Caco-2 (cell line): ENCODE measurements at regions not wholly inside any gene's neighbourhood (a gene's known extent, or its start where the extent isn't known, plus 50 kb on each side); places are given as distances from the start of the nearest gene placed in this dataset.

Experiments used
- BruUV-seq: library from RNA; stranded (reverse); fragments of 400-500 nt; replicated peaks from 2 replicates; lab custom pipeline; 2021; lab: Mats Ljungman, UMichigan
- CTCF ChIA-PET: fragments of 300-600 bp; sonication (Branson Sonifier 250); formaldehyde crosslinking; loops from one replicate; lab custom pipeline; 2022; ENCODE audit warnings: antibody characterized with exemption; lab: Charles Lee
- POLR2A ChIA-PET: fragments of 300-600 bp; sonication (Branson Sonifier 250); formaldehyde crosslinking; loops from one replicate; lab custom pipeline; 2022; ENCODE audit warnings: antibody characterized with exemption; lab: Charles Lee
- DNase-seq, 2 experiments: peaks; one replicate each; pipeline versions ENCODE4 v3.0.0 to v3.0.0-alpha.2; 2020 to 2022
- H3K27me3 ChIP-seq: replicated peaks from 2 replicates; pipeline ENCODE4 v1.6.0; 2011; ENCODE audit warnings: low read length; ENCODE audit not compliant: control insufficient read depth, insufficient read depth
- H3K36me3 ChIP-seq: 2 replicates; pipeline ENCODE4 v1.5.1; 2011; ENCODE audit warnings: low read length; ENCODE audit not compliant: control insufficient read depth, insufficient read depth
- H3K4me1 ChIP-seq: fragments of 250-450 bp; sonication (Bioruptor Pico); 2 replicates; pipeline ENCODE4 v1.5.1; 2020; ENCODE audit warnings: mild to moderate bottlenecking
- H3K4me3 ChIP-seq: 2 replicates; pipeline ENCODE4 v1.5.1; 2011; ENCODE audit warnings: low read depth, mild to moderate bottlenecking, control low read depth, low read length
- H3K9me3 ChIP-seq: fragments of 250-450 bp; sonication (Bioruptor Pico); 2 replicates; pipeline ENCODE4 v1.5.1; 2020; ENCODE audit warnings: mild to moderate bottlenecking, moderate library complexity
- H3K27ac Mint-ChIP-seq: one replicate; pipeline ENCODE4 v1.8.0; 2022; ENCODE audit warnings: mixed read lengths; ENCODE audit not compliant: unreplicated experiment
- H3K27me3 Mint-ChIP-seq: one replicate; pipeline ENCODE4 v1.8.0; 2022; ENCODE audit warnings: mixed read lengths; ENCODE audit not compliant: insufficient read depth, unreplicated experiment
- H3K36me3 Mint-ChIP-seq: one replicate; pipeline ENCODE4 v1.8.0; 2022; ENCODE audit warnings: mild to moderate bottlenecking, mixed read lengths; ENCODE audit not compliant: insufficient read depth, unreplicated experiment
- H3K4me1 Mint-ChIP-seq: one replicate; pipeline ENCODE4 v1.8.0; 2022; ENCODE audit warnings: low read depth, mixed read lengths; ENCODE audit not compliant: unreplicated experiment
- H3K4me3 Mint-ChIP-seq: one replicate; pipeline ENCODE4 v1.8.0; 2022; ENCODE audit warnings: mild to moderate bottlenecking, moderate library complexity, mixed read lengths; ENCODE audit not compliant: unreplicated experiment
- H3K9me3 Mint-ChIP-seq: one replicate; pipeline ENCODE4 v1.8.0; 2022; ENCODE audit warnings: mixed read lengths; ENCODE audit not compliant: unreplicated experiment
- intact Hi-C: fragments of 100-400 bp; cut with micrococcal nuclease; formaldehyde crosslinking; loops from one replicate; pipeline ENCODE4 v1.10.0; 2022; ENCODE audit not compliant: unreplicated experiment
- TF ChIP-seq, protein P1 (sequence below), 2 experiments: fragments of 200-600 bp in 1 of 2; IDR thresholded peaks; 1 replicate in 1 of 2; 2 replicates in 1 of 2; pipeline versions ENCODE4 v1.5.1 to v1.8.0; 2011 to 2022; ENCODE audit warnings: antibody characterized with exemption in 1 of 2, control low read depth in 1 of 2, inconsistent platforms in 1 of 2, low read depth in 1 of 2, low read length in 1 of 2, mild to moderate bottlenecking in 1 of 2, moderate library complexity in 1 of 2; ENCODE audit not compliant: insufficient read depth in 1 of 2, severe bottlenecking in 1 of 2, unreplicated experiment in 1 of 2

- peaks cover 3% of the 10 kb centered on the region for H3K27me3 Mint-ChIP-seq
- Histone ChIP-seq H3K4me3 (no peak overlapping the region), H3K36me3 (no peaks in the 10 kb centered on the region), H3K4me1 (peaks cover 8% of the 10 kb centered on the region; the same call in 1 of the 2 replicates), H3K27me3 (no peaks in the 10 kb centered on the region), H3K9me3 (no peaks in the 10 kb centered on the region)
- CTCF ChIA-PET: interaction anchor here (0.7 kb wide), 1 partner anchor 37 kb away, joined by 5 read pairs; no protein-coding TSS in a partner anchor
- H3K36me3 Mint-ChIP-seq: no peaks in the 10 kb centered on the region
- BruUV-seq: no TSS peak
- TF ChIP-seq, protein P1, sequence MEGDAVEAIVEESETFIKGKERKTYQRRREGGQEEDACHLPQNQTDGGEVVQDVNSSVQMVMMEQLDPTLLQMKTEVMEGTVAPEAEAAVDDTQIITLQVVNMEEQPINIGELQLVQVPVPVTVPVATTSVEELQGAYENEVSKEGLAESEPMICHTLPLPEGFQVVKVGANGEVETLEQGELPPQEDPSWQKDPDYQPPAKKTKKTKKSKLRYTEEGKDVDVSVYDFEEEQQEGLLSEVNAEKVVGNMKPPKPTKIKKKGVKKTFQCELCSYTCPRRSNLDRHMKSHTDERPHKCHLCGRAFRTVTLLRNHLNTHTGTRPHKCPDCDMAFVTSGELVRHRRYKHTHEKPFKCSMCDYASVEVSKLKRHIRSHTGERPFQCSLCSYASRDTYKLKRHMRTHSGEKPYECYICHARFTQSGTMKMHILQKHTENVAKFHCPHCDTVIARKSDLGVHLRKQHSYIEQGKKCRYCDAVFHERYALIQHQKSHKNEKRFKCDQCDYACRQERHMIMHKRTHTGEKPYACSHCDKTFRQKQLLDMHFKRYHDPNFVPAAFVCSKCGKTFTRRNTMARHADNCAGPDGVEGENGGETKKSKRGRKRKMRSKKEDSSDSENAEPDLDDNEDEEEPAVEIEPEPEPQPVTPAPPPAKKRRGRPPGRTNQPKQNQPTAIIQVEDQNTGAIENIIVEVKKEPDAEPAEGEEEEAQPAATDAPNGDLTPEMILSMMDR (IDR thresholded peaks at IDR 0.05; ENCODE audit: insufficient read depth in 1 of 2, low read depth in 1 of 2, low read length in 1 of 2, severe bottlenecking in 1 of 2, unreplicated experiment in 1 of 2): no peak
- POLR2A ChIA-PET: no interaction called here
- H3K9me3 Mint-ChIP-seq: peaks cover 16% of the 10 kb centered on the region
- H3K4me1 Mint-ChIP-seq: peaks cover 7% of the 10 kb centered on the region
- H3K4me3 Mint-ChIP-seq: no peak overlapping the region
- DNase-seq: no peak
- H3K27ac Mint-ChIP-seq: no peak overlapping the region
- intact Hi-C loops: no loop called here
Measured at GRCh38 chr9:129232839-129233591, 55.0 kb upstream of the IER5L start.

GRCh38 chr9:129231759-129232158 lies 53.7 kb upstream of the IER5L start:
- CTCF ChIA-PET: no interaction called here
- POLR2A ChIA-PET: no interaction called here

GRCh38 chr9:129231022-129231739 lies 53.1 kb upstream of the IER5L start:
- H3K36me3 ChIP-seq: no peaks in the 10 kb centered on the region
- Mint-ChIP-seq H3K36me3 (no peaks in the 10 kb centered on the region), H3K4me1 (peaks cover 7% of the 10 kb centered on the region), H3K27me3 (peaks cover 3% of the 10 kb centered on the region), H3K4me3 (no peak overlapping the region), H3K27ac (no peak overlapping the region), H3K9me3 (peaks cover 16% of the 10 kb centered on the region)
- no peaks in the 10 kb centered on the region for H3K9me3 ChIP-seq
- BruUV-seq: no TSS peak
- TF ChIP-seq, protein P1 (IDR thresholded peaks at IDR 0.05; ENCODE audit: insufficient read depth in 1 of 2, low read depth in 1 of 2, low read length in 1 of 2, severe bottlenecking in 1 of 2, unreplicated experiment in 1 of 2): no peak
- no peak for DNase-seq
- no peak overlapping the region for H3K4me3 ChIP-seq
- CTCF ChIA-PET: no interaction called here
- no peaks in the 10 kb centered on the region for H3K27me3 ChIP-seq
- intact Hi-C loops: no loop called here
- POLR2A ChIA-PET: no interaction called here
- H3K4me1 ChIP-seq: peaks cover 8% of the 10 kb centered on the region

More at GRCh38 chr9:129231759-129232158, 53.7 kb upstream of the IER5L start:
- DNase-seq: no peak
- Histone ChIP-seq H3K4me3 (no peak overlapping the region), H3K9me3 (no peaks in the 10 kb centered on the region), H3K27me3 (no peaks in the 10 kb centered on the region), H3K4me1 (peaks cover 8% of the 10 kb centered on the region; the same call in 1 of the 2 replicates), H3K36me3 (no peaks in the 10 kb centered on the region)
- Mint-ChIP-seq H3K36me3 (no peaks in the 10 kb centered on the region), H3K27ac (no peak overlapping the region), H3K4me3 (no peak overlapping the region), H3K4me1 (peaks cover 7% of the 10 kb centered on the region), H3K9me3 (peaks cover 16% of the 10 kb centered on the region), H3K27me3 (peaks cover 3% of the 10 kb centered on the region)
- TF ChIP-seq, protein P1 (IDR thresholded peaks at IDR 0.05; ENCODE audit: insufficient read depth in 1 of 2, low read depth in 1 of 2, low read length in 1 of 2, severe bottlenecking in 1 of 2, unreplicated experiment in 1 of 2): no peak
- no TSS peak for BruUV-seq
- intact Hi-C loops: no loop called here
